Fibroblast of mammary gland (primary cell): ENCODE measurements at regions not wholly inside any gene's neighbourhood (a gene's known extent, or its start where the extent isn't known, plus 50 kb on each side); places are given as distances from the start of the nearest gene placed in this dataset.

ENCODE experiments used
- DNase-seq: peaks from one replicate; pipeline ENCODE4 v3.0.0-alpha.2; 2010; ENCODE audit warnings: low read depth
- H3K4me3 ChIP-seq: 2 replicates; pipeline ENCODE4 v1.5.1; 2011; ENCODE audit warnings: low read depth, mild to moderate bottlenecking, low read length, moderate library complexity; ENCODE audit not compliant: control insufficient read depth
- TF ChIP-seq, protein P1 (sequence below): conservative IDR thresholded peaks from 2 replicates; pipeline ENCODE4 v1.5.1; 2011; ENCODE audit warnings: low read depth, low read length, inconsistent platforms; ENCODE audit not compliant: control insufficient read depth, insufficient read depth

DNA sequence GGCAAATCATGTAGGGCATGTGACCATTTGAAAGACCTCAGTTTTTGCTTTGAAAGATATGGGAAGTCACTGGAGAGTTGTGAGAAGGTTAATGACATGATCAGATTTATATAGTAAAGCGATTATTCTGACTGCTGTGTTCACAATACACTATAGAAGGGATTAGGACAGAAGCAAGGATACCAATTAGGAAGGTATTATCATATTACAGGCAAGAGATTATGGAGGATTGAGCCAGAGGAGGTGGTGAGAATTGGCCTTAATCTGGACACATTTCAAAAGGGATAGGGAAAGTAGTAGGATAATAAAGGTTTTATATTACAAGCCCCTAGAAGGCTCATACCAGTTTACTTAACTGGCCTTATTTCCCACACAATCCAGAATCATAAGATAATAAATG lies 124.9 kb upstream of the POF1B start:
- TF ChIP-seq, protein P1, sequence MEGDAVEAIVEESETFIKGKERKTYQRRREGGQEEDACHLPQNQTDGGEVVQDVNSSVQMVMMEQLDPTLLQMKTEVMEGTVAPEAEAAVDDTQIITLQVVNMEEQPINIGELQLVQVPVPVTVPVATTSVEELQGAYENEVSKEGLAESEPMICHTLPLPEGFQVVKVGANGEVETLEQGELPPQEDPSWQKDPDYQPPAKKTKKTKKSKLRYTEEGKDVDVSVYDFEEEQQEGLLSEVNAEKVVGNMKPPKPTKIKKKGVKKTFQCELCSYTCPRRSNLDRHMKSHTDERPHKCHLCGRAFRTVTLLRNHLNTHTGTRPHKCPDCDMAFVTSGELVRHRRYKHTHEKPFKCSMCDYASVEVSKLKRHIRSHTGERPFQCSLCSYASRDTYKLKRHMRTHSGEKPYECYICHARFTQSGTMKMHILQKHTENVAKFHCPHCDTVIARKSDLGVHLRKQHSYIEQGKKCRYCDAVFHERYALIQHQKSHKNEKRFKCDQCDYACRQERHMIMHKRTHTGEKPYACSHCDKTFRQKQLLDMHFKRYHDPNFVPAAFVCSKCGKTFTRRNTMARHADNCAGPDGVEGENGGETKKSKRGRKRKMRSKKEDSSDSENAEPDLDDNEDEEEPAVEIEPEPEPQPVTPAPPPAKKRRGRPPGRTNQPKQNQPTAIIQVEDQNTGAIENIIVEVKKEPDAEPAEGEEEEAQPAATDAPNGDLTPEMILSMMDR, result no peak
- DNase-seq, result no peak
- H3K4me3 ChIP-seq, result no peak overlapping the region

DNA sequence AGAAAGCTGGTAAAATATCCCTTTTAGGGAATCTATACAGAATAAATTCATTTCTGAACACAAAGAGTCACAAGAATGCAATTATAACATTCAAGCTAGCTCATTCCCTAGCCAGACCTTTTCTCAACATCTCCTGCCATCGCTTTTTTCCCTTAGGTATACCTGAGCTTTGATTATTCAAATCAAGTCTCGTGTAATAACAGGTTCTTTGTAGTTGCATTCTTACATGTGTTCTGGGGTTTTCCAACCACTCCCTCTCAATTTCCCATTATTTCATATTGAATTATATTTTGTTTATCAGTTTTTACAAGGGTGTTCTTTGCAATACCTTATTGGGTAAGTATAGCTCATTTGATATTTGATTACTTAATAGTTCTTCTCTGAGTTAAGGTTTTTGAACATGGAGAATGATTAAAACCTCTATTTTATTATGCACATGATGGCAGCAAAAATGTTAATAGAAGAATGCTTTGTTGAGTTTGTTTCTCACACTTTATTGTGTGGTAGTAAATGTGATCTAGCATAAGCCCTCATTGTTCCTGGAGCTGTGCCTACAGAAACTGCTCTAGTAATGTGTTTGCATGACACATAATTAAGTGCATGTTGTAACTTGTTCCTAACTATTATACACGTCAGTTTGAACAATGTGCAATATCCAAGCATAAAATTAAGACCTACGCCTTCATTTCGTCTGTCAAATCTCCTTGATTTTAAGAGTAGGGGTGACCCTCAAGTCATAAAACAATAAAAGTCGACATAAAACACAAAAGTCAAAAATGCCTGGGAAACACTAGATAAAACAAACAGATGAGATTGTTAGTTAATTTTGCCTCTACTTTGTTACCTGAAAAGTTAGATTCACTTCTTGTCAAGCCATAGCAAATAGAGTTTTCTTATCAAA lies 124.0 kb upstream of the POF1B start:
- DNase-seq, result no peak
- H3K4me3 ChIP-seq, result no peak overlapping the region
- TF ChIP-seq, protein P1, result no peak

DNA sequence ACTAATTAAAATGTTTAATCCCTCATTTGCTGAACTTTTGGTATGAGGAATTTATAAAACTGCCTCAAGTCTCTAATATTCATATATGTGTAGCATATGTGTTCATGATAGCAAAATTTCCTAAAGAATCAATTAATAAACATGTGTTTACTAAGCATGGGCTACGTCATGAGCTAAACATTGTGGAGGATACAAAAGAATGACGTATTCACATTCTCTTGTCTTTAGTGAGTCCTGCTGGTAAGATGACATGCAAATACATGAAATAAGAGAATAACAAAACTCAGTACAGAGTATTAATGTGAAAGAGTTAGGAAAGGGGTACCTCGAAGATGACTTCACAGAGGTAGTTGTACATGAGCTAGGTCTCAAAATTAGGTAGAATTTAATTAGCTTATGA lies 121.9 kb upstream of the POF1B start:
- DNase-seq, result no peak
- TF ChIP-seq, protein P1, result no peak
- no peak overlapping the region for H3K4me3 ChIP-seq

DNA sequence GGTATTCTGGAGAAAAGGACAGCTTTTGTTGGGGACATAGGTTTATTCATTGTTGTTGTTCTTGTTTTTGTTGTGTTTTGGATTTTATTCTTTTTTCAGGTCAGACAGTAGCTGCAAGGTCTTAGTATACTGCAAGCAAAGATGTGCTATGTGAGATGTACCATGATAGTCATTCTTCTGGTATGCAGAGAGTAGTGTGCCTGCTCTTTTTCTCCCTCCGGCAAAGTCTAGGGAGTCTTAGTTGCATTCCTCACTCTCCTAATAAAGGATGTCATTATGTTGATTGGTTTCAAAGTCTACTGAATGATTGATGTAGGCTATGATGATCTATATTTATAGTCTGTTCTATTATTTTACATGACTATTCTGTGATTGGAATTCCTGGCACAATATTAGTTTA lies 119.9 kb upstream of the POF1B start:
- no peak for DNase-seq
- no peak overlapping the region for H3K4me3 ChIP-seq
- TF ChIP-seq, protein P1, result no peak

DNA sequence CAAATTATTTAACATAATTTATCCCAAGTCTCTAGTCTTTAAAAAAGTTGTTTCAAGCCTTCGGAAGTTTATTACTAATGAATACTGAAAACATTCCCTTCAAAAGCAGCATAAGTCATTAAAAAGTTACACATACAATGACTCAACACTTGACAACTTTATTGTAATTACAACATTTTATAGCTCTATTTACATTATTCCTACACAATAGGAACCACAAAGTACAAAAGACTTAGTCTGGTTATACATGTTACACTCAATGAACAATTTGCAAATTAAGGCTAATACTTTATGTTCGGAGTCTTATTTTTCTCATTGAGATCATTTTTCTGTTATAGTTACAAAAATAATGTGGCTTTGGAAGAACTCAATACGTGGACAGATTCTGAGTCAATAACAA lies 114.4 kb upstream of the POF1B start:
- H3K4me3 ChIP-seq, result no peak overlapping the region
- DNase-seq, result no peak
- TF ChIP-seq, protein P1, result no peak

DNA sequence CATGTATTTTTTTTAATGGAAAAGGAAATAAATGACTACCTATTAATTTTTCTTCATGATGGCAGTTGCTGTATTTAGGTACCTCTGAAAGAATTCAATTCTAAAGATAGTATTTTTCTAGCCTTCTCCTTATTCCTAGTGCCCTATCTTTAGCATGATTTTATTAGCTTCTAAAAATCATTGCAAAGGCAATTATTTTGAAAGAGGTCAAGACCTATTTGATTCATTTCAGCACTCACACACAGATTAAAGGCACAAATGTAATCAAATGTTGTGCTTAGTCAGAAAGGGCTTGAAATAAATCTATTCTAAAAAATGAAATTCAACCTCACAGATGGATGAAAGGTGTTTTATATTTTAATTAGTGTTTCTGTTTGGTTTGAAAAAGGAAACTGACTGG lies 74.8 kb upstream of the POF1B start:
- TF ChIP-seq, protein P1, result no peak
- DNase-seq, result no peak
- no peak overlapping the region for H3K4me3 ChIP-seq
